ENCODE measurements at regions not wholly inside any gene's neighbourhood (a gene's known extent, or its start where the extent isn't known, plus 50 kb on each side); places are given as distances from the start of the nearest gene placed in this dataset.
"Not testable (repeated sequence)": the region's sequence is repeated elsewhere in the genome, so short reads cannot be mapped to it uniquely, and the experiment has no call there.

DNA sequence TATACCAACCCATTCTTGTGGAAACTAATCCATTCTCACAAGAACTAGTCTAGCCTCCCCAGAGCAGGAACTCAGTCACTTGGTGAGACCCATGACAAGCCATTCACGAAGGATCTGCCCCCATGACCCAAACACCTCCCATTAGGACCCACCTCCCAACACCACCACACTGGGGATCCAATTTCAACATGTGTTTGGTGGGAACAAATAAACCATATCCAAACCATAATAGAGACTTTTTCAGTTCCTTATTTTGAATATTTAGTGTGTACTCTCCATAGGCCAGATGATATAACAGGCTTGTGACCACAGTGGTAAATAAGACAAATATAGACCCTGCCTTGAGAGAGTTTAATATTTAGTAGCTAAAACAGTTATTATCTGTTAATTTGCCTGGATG is 227.5 kb upstream of the SERP2 start:
- no peak for DNase-seq (ENCODE audit: low read depth in 4 of 4, low spot score in 2 of 4)

DNA sequence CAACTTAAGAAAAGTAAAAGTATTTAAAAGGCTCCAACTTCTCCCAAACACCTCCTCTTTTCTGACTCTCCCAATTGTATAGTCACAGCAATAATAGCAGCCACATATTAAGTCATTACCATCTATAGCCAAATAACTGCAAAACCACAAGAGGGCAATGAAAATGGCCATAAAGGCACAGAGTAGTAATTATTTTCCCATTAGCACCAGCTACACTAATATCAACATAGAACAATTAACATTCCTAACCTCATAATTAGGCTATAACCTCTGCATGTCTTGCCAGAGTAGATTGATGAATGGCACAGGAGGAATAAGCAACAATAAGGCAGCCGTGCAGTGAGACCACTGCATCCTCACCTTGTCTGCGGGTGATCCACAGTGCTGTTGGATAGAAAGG is 226.4 kb upstream of the SERP2 start:
- DNase-seq (ENCODE audit: low read depth in 4 of 4, low spot score in 2 of 4): no peak

DNA sequence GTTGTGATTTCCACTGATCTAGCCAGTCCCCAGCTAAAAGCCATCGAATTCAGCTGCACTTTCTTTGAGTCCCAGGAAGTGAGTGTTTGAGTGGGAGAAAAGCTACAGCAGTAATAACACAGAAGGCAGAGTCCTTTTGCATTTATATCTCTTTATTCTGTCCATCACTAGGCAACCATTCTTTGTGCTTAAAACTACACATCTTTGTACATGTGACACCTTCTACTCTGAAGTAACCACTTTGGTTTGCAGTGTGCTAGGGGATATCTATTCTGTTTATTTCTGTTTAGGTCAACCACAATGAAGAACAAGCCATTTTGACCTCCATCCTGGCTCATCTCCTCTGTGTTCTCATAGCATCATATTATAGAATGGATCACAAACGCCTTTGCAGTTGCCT is 226.0 kb upstream of the SERP2 start:
- no peak for DNase-seq (ENCODE audit: low read depth in 4 of 4, low spot score in 2 of 4)

DNA sequence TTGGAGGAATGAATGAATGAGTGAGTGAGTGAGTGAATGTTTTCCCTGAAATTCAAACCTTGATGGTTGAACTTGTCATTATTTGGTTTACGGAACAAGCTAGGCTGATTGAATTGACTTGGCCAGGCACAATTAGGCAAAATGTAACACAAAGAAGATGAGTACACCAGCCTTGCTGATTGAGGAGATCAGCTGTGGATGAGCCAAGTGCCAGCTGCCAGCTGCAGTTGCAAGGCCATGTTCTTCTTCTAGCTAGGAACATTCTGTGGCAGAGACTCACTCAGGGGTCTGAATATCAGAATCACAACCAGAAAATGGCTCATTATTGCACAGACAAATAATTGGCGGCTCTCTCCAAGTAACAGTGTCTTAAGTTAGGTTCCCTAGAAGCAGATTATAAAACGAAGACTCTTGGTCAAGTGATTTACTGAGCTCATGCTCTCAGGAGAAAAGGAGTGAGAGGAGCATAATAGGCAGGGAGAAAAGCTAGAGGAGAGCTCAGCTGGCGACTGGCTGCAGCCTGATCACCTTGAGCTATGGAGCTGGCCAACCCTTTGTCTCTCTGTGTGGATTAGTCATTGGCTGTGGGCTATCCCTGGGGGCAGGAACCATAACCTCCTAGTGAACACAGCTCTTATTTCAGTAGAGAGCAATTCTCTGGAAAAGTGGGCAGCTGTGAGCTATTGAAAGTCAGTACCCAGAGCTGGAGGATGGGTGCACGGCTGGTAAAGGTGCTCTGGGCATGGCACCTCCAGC is 225.3 kb upstream of the SERP2 start:
- no peak for DNase-seq (ENCODE audit: low read depth in 4 of 4, low spot score in 2 of 4)

DNA sequence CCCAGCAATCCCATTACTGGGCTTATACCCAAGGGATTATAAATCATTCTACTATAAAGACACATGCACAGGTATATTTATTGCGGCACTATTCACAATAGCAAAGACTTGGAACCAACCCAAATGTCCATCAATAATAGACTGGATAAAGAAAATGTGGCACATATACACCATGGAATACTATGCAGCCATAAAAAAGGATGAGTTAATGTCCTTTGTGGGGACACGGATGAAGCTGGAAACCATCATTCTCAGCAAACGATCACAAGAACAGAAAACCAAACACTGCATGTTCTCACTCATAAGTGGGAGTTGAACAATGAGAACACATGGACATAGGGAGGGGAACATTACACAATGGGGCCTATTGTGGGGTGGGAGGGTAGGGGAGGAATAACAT is 224.4 kb upstream of the SERP2 start:
- not testable (repeated sequence) for DNase-seq (ENCODE audit: low read depth in 4 of 4, low spot score in 2 of 4)

DNA sequence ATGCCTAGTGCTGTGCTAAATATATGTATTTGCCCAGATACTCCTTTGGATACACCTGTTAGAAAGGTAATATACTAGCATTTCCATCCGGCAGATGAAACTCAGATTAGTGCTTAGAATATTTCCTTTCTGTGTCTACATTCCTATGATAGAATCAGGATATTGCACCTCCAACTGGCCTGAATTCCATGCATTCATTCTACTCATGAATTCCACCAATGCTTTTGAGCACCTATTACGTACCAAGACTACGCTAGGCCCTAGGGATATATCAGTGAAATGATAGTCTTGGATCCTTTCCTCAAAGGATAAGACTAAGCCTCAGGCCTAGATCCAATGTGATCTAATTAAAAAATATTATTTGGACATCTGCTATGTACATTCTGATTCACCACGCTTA is 223.8 kb upstream of the SERP2 start:
- no peak for DNase-seq (ENCODE audit: low read depth in 4 of 4, low spot score in 2 of 4)

DNA sequence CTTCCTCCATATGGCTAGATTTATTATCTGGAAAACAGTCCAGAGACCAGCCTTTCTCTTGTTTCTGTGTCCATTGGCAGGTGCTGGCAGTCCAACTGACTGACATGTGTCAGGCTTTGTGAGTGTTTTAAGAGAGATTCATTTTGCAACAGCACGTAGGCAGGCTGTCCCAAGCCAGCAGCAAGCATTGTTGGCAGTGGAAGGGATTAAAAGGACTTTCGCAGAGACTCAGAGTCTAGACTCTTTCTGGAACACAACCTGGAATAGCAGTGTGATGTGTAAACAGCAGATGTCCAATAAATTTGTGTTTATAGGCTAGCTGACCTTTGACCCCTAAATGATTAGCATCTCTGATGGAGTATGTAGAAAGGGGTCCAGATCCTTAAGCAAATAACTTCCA is 222.2 kb upstream of the SERP2 start:
- DNase-seq (ENCODE audit: low read depth in 4 of 4, low spot score in 2 of 4): no peak

DNA sequence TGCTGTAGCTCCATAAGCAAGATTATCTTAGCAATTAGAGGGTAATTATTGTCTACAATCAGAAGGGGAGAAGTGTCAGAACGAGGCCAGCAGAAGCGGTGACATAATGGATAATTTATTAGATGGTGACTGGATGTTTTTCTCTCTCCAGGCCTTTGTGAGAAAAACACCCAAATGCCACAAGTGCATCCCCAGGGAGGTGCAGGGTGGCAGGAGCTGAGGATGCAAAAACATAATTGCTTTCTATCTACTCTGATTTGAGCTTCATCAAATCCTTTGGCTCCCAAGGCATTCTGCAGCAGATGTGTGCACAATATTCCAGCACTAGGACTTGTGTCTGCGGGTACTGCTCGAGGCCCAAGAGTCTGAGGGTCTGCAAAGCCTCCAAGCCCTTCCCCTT is 220.1 kb upstream of the SERP2 start:
- no peak for DNase-seq (ENCODE audit: low read depth in 4 of 4, low spot score in 2 of 4)

DNA sequence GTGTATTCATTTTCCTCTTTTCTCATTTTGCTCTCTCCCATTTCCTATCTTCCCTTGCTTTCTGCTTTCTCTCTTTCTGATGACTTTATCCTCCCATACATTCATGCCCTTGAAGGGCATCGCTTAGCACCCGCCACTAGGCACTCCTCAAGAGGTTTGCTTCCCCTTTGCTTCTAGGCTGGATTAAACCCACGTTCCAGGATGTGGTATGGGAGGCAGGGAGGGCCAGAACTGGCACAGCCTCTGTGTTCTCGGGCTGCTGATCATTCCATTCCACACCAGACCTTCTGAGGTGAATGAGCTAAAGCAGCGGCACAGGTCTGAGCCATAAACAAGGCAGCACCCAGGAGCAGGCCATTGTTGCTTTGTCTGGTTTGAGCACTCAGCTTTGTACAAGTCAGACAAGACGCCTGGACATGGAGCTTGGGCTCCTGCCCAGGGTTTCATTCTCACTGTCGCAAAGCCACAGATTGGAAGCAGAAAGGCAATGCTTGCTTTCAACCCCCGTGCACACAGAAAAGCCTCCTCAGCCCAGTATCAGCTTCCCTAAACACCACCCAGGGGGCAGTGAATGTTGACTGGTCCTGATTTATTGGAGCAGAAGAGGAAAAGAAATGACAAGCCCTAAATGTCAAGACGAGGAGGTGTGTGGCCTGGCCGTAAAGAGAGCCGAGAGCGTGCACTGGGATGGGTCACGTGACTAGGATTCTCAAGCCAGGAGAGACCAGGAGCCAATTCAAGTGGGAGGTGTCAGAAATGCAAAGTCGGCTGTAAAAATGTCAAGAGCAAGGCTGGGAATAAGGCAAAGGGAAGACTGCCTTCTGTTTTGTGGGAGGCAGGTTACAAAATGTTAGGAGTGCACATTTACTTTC is 218.0 kb upstream of the SERP2 start:
- DNase-seq (ENCODE audit: low read depth in 4 of 4, low spot score in 2 of 4): peak; percentile 73 to 91 (median 84)

DNA sequence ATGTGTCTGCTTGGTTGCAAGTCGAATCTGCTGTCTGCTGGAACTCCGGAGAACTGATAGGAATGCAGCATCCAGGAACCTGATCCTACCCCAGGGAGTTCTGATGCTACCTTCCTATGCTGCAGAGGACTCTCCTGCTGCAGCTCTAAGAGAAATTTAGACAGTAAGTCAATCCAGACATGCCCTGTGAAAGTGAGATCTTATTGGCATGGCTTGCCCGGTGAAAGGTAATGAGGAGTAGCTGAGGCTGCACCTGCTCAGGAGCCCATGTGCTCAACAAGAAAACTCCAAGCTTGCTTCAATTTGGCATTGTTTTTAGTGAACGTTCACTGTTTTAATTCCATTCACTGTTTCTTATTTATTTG is 217.3 kb upstream of the SERP2 start:
- DNase-seq (ENCODE audit: low read depth in 4 of 4, low spot score in 2 of 4): no peak

DNA sequence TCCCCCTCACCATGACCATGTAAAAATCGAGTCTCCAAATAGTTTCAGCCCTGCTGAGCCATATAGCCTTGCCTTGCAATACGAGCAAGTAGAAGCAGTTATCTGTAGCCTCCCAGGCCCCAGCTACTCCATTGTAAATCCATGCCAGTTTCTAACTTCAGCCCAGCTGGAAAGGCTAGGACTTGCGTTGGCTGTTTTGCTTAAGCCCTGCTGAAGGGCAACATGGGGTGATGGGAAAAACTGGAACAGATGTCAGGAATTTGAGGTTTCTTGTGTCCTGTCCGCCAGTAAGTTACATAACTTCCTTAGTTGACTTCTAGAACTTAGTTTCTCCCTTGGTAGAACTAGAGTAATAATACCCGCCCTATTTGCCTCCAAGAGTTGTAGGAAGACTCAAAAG is 216.0 kb upstream of the SERP2 start:
- no peak for DNase-seq (ENCODE audit: low read depth in 4 of 4, low spot score in 2 of 4)

DNA sequence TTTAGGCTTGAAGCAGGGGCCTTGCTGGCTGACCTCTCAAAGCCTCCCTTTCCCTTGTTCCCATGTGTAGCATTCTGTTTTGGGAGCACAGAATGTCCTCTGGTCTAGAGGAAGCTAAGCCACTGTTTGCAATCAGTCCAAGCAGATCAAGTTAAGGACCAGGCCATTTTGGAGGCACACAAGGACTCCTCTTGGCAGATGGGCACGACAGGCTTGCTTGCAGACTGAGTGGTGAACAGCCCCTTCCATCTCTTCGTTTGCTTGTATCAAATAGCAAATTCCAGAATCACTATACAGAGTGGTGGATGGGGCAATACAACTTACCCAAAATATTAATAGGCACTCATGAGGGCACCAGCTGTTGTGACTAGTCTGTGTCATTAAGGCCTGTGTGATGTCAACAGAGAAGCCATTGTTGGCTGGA is 215.5 kb upstream of the SERP2 start:
- no peak for DNase-seq (ENCODE audit: low read depth in 4 of 4, low spot score in 2 of 4)

DNA sequence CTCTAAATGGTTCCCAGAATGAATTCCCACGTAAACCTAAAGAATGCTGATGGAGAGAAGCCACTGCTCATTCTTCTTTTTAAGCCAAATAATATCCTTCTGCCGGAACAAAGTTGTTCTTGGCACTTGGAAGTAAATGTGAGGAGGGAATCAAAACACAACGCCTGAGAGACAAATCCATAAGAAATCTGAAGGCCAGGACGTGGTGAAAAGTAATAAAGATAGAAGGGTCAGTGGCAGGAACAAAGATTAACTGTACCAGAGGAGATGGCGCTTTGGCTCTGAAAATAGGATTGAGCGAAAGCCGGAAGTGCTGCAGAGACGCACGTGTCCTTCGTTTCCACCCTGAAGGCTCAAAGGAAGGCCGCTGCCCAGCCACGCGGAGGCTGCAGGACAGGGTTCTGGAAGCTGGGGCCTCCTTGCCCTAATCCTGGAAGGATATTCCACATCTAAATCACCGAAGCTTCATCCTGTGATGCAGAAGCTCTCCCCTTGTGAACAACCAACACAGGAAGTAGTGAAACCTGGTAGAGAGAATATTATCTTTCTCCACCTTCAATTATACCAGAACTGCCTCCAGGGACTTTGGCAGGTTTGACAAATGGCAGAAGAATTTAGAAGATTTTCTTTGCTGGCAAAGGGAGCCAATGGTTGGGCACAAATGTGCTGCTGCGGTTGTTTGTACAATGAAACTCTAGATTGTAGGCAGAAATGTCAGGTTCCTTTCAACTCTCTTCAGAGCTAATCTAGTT is 214.6 kb upstream of the SERP2 start:
- DNase-seq (ENCODE audit: low read depth in 4 of 4, low spot score in 2 of 4): no peak

DNA sequence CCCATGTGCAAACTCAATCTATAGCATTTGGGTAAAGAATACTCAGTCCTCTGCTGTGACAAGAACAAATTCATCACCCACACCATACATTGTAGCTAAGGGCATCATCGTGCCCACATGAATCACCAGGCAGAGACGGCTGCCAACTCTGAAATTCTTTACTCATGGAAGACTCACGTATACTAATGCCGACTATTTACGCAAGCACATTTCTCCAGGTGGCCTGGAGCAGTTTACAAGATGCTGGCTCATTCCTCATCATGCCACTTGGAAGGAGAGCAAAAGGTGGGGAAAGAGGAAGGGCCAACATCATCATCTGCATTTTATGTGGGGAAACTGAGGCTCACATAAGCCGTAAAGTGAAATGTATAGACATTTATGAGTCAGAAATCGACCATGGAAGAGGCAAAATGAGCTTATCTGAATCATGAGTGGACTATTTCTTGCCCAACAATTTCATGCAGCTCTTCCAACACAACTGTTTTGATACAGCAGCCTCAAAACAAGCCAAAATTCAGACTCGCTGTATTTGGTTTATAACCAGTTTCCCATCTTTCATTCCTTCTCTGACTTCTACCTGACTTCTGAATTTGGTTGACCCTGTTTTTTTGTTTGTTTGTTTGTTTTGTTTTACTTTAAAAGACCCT is 213.9 kb upstream of the SERP2 start:
- DNase-seq (ENCODE audit: low read depth in 4 of 4, low spot score in 2 of 4): no peak

DNA sequence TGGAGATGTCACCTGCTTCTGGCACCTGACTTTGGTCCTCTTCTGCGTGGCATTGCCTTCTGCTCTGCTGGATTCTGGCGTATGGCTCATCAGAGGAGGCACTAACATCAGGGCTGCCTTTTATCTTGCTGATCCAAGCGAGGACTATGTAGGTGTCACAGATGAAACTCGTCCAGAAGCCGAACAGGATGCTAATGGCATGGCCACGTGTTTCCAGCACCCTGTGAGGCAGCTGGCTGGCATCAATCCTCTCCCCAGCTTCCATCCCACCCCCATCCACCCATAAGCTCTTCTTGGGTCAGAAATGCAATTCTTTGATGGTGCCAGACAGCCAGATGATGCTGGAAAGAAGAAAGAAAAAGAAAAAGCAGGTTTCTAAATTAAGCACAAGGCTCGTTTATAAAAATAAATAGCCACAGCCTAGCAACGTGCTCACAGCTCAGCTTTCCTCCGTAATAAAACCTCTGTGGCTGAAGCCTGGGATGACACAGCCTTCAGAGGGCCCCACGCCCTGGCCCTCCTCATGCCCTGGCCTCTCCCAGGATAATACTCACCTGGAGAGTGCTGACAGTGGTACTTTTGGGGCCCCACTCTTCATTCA is 212.9 kb upstream of the SERP2 start:
- DNase-seq (ENCODE audit: low read depth in 4 of 4, low spot score in 2 of 4): no peak

DNA sequence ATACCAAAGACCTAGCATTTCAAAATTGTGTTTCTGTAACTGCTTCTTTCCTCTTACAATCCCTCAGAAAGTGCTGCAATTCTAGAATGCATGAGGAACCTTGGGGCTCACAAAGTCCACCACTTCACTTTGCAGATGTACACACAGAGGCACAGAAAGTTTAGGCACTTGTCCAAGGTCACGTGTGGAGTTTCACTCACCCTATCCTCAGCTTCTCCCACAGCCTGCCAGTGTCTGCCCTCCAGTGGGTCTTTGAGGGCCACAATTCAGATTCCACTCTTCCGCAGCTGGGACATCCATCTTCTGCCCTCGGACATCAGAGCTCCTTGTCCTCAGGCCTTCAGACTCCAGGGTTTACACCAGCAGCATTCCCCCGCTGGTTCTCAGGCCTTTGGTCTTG is 210.5 kb upstream of the SERP2 start:
- no peak for DNase-seq (ENCODE audit: low read depth in 4 of 4, low spot score in 2 of 4)

DNA sequence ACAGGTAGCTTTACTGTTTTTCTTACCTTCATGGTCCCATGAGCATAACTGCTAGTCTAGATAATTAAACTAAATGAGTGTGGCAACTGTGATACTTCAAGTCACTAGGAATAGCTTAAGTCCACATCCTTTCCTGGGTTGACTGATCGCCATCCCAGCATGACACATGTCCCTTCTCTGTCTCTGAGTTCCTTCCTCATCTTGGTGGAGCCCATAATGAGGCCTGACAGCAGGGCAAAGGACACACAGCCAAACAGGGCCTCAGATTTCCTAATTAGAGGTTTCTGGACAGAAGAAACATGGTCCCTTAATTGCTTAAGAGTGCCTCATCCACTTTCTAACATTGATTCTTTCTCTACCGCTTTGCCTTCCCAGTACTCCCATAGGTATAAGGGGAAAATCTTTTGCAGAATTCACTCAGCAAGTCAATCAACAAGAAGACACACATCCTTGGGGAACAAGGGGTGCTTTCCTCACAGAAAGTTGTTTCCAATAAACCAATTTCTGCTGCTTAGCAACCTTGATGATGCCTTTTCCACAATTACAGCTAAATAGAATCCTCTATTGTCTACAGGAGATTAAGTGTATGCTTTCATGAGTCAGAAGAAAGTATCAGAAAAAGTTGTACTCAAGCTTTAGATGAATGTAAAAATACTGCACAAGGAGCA is 208.3 kb upstream of the SERP2 start:
- no peak for DNase-seq (ENCODE audit: low read depth in 4 of 4, low spot score in 2 of 4)

DNA sequence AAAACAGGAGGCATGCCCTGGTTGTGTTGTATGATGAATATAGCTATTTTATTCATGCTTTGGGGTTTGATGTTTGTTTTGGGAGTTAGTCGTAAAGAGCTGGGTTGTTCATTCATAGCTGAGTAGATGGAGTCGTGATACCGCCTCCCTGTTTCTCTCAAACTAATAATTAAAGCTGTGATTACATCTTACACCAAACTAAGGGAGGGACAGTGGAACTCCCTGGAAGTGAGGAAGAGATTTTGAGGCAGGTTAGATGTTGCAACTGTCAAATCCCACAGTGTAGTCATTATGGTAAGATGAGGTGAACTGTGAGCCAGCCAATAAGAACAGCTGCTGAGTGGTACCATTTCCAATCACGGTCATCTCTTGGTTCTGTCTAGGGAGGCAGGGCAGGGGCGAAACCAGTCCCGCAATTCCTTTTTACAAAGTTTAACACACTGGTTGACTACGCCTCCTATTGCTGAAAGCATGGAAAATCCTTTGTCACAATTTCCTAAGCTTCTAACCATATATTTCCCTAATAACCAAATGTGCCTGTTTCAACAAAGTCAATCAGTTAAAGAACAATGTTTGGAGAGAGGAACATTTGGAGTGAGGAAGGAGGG is 207.6 kb upstream of the SERP2 start:
- DNase-seq (ENCODE audit: low read depth in 4 of 4, low spot score in 2 of 4): no peak

DNA sequence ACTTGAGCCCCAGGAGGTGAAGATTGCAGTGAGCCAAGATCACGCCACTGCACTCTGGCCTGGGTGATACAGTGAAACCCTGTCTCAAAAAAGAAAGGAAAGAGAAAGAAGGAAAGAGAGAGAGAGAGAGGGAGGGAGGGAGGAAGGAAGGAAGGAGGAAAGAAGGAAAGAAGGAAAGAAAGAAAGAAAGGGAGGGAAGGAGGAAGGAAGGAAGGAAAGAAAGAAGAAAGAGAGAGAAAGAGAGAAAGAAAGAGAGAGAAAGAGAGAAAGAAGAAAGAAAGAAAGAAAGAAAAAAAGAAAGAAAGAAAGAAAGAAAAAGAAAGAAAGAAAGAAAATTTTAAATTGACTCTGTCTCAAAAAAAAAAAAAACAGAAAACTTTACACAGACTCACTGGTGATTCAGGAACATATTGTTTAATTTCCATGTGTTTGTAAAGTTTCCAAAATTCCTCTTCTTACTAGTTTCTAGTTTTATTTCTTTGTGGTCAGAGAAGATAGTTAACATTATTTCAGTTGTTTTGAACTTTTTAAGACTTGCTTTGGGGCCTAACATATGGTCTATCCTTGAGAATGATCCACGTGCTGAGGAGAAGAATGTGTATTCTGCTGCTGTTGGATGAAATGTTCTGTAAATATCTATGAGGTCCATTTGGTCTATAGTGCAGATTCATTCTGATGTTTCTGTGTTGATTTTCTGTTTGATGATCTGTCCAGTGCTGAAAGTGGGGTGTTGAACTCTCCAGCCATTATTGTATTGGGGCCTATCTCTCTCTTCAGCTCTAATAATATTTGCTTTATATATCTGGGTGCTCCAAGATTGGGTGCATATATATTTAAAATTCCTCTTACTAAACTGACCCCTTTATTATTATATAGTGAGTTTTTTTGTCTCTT is 204.4 kb upstream of the SERP2 start:
- no peak for DNase-seq (ENCODE audit: low read depth in 4 of 4, low spot score in 2 of 4)

All from left renal cortex interstitium (tissue), 4 donors.